Lung microvascular endothelial cell (primary cell): ENCODE measurements at regions not wholly inside any gene's neighbourhood (a gene's known extent, or its start where the extent isn't known, plus 50 kb on each side); places are given as distances from the start of the nearest gene placed in this dataset.

Experiments
- DNase-seq, 2 donors: peaks; one replicate each; pipeline versions ENCODE4 v3.0.0 to v3.0.0-alpha.2; 2010; ENCODE audit warnings: low read depth in 2 of 2

DNA sequence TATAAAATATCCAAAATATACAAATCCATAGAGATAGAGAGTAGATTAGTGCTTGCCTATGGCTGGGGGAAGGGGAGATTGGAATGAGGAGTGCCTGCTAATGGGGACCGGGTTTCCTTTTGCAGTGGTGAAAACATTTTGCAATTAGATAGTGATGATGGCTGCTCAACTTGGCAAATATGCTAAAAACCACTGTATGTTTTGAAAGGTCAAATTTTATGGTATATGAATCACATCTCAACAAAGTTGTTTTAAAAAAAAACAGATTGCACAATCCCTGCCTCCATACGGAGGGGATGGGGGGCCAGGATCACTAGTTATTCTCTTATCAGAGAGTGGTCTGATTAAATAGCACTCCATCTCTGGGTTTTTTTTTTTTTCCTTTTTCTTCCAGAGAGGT is 76.9 kb upstream of the RIPOR2 start:
- peak in 1 of 2 donors; percentile 56 for DNase-seq

DNA sequence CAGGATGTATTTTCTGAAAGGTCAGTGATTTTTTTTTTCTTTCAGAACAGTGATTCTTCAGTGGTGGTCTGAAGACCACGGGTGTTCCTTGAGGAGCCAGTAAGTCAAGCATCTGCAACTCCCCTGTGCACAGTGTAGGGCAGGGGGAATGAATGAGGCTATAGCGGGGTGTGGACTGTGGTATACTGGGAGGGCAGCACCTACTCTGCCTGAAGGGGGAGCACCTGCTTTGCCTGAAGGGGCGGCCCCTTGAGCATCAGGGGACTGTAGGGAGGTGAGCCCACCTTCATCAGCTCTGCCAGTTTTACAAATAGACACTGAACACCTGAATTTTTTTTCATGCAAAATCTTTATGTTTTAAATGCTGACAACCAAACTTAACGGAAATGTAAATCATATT is 77.5 kb upstream of the RIPOR2 start:
- DNase-seq: no peak

DNA sequence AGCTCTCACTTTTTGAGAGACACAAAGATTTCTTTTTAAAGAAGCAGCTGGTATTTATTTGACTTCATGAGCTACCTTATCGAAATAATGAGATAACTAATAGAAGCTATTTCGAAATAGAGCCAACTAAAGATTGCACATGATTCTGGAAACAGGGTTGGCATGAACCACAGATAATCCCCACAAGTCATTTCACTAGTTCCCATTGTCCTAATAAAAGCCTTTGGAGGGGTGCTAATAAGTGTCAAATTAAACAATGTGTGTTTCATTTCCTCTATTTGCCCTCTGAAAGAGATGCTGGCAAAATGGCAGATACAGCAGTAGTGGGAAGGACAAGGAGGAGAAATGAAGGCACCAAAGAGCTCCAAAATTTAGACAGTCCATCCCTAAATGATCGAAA is 78.6 kb upstream of the RIPOR2 start:
- no peak for DNase-seq

GRCh38 chr6:25014791-25015560 is 79.2 kb upstream of the RIPOR2 start:
- peak; percentile 54 to 90 for DNase-seq

DNA sequence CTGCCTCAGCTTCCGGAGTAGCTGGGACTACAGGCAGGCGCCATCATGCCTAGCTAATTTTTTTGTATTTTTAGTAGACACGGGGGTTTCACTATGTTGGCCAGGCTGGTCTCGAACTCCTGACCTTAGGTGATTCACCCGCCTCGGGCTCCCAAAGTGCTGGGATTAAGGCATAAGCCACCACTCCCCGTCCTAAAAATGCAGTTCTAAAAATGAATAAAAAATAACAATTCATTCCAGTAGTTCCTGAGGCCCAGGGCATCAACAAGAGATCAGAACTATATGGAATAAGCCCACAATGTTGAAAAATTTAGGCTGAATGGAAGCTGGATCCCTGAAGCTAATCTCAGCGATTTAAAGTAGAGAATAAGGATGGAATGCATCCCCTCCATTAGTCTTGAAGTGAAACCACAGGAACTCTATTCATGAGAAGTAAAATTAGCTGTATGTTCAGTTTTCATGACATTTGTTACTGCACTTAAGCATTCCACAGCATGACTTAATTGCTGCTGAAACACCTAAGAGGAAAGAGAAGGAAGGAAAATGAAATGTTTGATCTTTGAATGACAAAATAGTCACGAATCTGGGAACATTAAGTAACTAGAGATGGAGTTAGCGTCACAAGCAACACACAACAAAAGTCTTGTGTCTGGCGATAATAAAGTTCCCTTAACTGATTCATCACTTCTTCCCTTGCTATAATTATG is 80.4 kb upstream of the RIPOR2 start:
- no peak for DNase-seq

DNA sequence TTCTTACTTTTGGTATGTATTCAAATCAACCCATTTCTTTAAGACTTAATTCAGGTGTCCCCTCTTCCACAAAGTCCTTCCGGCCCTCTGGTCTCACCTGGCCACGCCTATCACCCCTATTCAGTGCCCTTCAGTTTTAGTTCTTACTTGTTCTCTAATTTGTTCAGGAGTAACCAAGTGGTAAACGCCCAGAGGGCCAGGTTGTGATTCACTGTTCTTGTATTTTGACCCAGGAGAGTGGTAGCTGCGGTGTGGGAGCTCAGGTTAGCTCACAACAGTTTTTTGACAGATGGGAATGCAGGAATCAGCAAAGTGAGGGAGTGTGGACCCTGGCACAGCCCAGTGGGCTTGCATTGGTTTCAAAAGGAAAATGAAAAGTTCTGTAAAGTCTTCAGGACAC is 81.7 kb upstream of the RIPOR2 start:
- DNase-seq: no peak

DNA sequence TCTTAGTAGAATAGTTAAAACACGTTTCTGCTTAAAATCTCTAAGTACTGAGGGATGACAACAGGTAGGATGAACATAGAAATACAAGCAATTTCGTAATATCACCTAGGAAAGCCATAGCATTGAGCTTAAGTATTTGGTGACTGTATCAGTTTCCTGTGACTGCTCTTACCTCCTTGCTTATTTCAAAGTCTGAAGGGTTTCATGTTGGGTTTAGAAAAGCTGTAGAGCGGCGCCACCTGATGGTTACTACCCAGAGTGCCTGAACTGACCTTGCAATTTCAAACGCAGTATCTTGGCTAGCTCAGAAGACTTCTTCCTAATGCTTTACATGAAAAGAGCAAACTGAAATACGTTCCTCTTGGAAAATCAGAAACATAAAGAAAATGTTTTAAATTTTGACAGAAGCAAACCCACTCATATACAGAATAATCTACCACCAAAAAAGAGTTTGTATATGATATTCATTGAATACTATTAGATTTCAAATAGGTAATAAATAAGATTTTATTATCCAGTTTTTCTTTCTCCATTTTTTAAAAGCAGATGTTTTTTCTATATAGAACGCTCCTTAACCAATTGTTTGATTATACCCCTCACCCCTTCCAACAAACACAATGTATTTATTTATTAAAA is 82.3 kb upstream of the RIPOR2 start:
- peak; percentile 41 to 59 for DNase-seq

DNA sequence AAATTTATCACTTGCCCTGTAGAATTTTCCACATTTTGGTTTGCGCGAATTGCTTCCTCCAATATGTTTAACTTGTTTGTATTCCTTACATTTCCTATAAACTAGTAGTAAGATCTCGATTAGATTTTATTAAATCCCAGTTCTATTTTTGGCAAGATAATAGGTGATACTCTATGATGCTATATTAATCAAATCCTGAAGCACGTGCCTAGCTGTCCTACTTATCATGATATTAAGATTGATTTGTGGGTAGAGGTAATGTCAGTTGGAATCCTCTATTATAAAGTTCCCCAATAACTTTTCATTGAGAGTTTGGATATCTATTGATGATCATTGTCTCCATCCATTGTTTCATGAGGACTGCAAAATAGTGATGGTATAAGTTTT is 82.8 kb upstream of the RIPOR2 start:
- DNase-seq: no peak

DNA sequence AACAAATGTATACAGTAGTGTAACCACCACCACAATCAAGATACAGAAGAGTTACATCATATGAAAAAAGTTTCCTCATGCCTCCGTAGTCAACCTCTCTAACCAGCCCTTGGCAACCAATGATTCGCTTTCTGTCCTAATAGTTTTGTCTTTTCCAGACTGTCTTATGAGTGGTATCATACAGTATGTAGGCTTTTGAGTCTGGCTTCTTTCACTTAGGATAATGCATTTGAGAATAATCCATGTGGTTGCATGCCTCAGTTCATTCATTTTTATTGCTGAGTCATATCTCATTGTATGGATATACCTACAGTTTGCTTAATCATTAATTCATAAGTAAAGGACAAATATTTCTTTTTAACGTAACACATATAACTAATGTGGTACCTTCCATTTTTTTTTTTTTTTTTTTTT is 86.4 kb upstream of the RIPOR2 start:
- DNase-seq: no peak

- no peak for DNase-seq
These were observed 88.0 kb upstream of the RIPOR2 start for GRCh38 chr6:25023781-25024180.

DNA sequence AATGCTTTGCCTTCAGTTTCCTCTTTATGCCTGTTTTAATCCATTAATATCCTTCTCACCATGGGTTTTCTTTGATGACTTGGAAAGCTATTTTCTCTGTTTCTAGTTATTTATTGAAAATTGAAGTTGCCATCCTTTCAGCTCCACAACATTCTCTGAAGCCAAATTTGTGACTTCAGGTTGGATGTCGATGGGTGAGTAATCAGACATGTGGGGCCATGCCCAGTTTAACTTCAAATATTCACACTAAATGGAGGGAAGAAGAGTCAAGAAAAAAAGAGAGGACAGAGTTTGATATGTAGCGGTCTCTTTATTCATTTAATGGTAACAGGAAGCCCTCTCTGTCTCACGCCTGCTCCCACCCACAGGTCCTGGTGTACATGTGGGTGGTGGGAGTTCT is 89.1 kb upstream of the RIPOR2 start:
- DNase-seq: no peak

DNA sequence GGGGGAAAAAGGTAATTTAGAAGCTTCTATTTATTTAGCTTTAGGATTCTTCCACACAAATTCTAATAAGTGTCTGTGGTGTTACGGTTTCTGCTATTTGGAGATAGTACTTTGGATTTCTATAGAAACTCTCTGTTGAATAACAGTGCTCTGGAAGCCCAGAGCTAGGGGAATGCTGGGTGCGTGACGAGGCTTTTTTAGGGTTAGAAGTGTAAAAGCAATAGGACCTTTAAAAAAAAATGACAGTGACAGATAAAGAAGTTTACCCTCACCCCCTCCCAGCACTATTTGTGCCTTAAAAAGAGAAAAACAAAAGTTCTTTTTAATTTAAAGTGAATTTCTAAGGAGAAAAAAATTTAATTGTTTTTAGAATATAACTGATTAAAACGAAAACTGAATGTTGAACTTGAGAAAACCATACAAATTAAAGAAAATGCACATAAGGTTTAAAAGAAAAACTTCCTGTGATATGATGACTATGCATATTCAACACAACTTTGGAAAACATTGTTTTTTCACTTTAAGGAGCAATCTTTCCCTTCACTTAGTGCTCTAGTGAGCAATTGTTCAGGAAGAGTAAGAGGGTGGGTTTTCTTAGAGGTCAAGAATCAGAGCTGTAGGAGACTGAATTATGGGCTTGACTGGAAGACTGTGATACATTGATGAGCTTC is 89.6 kb upstream of the RIPOR2 start:
- DNase-seq: no peak

DNA sequence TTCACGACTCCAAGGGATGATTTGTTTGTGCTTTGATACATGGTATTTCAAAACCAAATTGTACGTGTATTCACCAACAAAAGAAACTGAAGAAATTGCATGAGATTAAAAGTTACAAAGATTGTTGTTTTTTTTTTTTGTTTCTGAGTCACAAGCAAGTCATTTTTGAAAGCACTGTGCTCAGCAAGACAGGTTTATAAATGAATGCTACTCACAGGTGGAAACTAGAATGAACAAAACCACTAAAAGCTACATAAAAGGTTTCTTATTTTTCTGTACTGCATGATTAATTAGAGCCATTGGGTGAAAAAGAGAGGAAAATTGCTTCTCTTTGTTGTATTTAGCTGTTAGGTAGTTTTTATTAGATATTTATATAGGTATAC is 90.2 kb upstream of the RIPOR2 start:
- no peak for DNase-seq

DNA sequence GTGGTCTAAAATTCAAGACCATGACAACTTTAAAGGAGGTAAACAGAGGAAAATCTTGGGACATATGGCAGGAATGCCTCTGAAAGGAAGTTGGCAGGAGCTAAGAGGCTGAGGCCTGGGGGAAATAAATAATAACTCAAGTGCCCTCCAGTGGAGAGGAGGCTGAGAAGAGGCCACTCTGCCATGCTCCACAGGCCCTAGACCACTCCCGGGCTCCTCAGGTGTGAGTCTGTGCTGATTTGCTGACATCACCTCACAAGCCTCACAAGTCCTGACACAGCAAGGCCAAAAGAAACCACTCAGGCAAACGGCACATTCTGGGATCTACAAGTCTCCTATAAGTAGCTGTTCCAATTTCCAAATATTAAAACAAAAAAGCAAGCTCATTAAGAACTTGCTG is 91.0 kb upstream of the RIPOR2 start:
- DNase-seq: no peak

- no peak for DNase-seq
These were observed 91.6 kb upstream of the RIPOR2 start for GRCh38 chr6:25027221-25027916.

DNA sequence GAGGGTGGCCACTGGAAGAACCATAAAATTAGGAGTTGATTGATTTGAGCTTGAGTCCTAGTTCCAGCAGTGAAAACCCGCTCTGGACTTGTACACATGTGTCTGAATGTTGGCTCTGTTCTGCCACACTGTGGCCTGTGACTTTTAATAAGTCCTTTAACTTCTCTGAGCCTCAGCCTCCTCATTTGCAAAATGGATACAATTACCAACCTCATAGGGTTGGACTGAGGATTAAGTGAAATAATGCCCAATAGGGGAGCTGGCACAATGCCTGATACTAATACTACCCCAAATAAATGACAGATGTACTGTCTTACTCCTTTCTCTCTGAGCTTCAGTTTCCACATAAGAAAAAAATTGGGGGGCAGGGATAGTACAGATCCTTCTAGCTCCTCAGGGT is 92.6 kb upstream of the RIPOR2 start:
- no peak for DNase-seq

DNA sequence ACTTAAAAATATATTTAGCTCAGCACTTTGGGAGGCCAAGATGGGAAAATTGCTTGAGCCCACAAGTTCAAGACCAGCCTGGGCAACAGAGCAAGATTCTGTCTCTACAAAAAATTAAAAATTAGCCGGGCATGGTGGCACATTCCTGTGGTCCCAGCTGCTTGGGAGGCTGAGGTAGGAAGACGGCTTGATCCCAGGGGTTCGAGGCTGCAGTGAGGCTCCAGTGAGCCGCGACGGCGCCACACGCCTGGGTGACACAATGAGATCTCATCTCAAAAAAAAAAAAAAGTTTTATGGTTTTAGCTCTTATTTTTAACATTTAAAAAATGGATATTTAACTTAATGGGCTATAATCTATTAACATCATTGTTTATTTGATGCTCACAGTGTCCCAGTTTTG is 97.2 kb upstream of the RIPOR2 start:
- no peak for DNase-seq

DNA sequence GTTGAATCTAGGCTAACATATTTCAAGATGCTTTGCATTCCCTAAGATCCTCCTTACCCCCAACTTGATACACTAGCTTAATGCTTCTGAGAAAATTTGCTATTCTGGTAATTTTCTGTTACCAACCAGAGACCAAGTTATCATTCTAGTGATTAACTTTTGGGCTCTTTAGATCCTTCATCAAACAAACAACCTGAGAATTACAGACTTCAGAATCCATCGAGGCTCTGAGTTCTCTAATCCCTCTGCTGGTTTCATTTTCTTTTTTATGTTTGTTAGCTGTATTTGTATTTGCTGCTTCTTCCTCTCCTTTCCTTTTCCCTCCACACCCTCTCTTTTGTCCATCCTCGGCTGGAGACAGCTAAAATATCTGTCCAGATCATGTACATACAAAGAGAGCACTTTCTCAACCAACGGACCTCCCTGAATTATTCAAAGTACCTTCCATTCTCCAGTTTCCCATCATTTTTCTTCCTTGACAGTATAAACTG is 98.7 kb upstream of the RIPOR2 start:
- no peak for DNase-seq

DNA sequence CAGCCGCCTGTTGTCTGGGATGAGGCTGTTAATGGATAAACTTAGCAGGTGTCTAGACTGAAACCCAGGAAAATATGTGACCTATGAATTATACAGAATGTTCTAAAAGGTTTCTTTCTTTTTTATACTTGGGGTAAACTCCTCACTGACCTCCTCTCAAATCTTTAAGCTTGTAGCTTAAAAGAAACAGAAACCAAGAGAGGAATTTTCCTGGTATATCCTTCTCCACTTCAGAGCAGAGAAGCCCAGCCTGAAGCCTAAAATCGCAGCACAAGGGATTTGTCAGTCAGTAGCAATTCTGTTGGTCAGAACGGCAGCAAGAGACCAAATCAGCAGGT is 99.4 kb upstream of the RIPOR2 start:
- no peak for DNase-seq

- no peak for DNase-seq
These were observed 100.0 kb upstream of the RIPOR2 start for GRCh38 chr6:25035512-25036435.

DNA sequence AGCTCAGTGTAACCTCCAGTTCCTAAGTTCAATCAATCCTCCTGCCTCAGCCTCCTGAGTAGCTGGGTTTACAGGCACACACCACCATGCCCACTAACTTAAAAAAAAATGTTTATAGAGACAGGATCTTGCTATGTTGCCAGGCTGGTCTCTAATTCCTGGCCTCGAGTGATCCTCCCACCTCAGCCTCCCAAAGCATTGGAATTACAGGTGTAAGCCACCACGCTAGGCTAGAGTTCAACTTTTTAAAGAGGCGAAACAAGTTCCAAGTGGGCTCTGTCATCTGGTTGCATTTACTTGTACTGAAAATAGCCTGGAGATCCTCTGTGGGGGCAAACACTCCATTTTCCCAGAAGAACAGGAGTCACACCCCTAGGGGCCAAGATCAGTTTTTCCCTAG is 100.7 kb upstream of the RIPOR2 start:
- no peak for DNase-seq
